ENCODE measurements at regions not wholly inside any gene's neighbourhood (a gene's known extent, or its start where the extent isn't known, plus 50 kb on each side); places are given as distances from the start of the nearest gene placed in this dataset.

DNA sequence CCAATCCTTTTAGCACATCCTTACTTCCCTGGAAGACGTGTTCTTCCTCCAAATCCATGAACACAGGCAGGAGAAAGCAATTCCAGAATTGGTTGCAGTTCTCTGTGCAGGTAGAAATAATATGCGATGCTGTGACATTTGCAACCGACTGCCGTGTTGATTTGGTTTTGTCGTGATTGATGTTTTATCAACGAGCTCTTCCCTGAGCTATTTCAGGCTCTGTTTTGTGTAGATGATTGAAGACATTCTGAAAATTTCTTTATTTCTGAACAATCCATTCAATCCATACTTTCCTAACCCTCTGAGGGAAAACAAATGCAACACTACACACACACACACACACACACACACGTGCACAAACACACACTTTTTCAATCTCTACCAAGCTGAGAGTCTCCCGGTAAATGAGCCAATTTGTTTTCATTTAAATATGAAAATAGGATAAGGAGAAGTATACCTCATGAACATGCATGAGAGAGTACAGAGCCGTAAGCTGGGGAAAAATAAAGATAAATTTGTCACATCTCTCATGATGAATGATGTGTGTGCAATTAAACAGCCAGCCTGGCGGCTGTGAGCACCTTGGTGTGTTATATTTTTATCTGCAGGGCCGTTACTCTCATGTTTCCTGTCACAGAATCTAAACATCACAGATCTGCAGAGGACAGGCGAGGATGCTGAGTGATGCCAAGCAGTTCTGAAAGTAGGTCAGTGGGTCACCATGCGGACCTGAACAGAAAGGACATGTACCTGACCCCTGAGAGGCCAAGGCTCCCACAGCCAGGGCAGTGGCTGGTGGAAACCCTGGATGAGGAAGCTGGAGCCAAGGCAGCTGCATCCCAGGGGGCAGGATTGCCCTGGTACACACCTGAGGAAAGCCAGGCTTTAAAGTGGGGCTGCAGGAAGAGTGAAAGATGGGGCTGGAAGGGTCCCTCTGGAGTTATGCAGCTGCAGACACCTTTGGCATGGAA, 64.8 kb downstream of the PDCL3 start:
- H3K9me3 Mint-ChIP-seq = no peaks in the 10 kb centered on the region
- no peak for TF ChIP-seq CTCF (IDR thresholded peaks at IDR 0.05; ENCODE audit: unreplicated experiment in 3 of 3)
- peaks cover 23% of the 10 kb centered on the region for H3K27me3 Mint-ChIP-seq (ENCODE audit: low read depth)
- no peak overlapping the region for H3K27ac Mint-ChIP-seq
- H3K36me3 Mint-ChIP-seq (ENCODE audit: low read depth) = no peaks in the 10 kb centered on the region
- no peak overlapping the region for H3K4me3 Mint-ChIP-seq
- no peaks in the 10 kb centered on the region for H3K4me1 Mint-ChIP-seq

GRCh38 chr2:100628506-100628905, 65.7 kb downstream of the PDCL3 start:
- H3K27ac Mint-ChIP-seq = no peak overlapping the region
- no peak for TF ChIP-seq CTCF (IDR thresholded peaks at IDR 0.05; ENCODE audit: unreplicated experiment in 3 of 3)
- no peaks in the 10 kb centered on the region for H3K9me3 Mint-ChIP-seq
- H3K4me1 Mint-ChIP-seq = no peaks in the 10 kb centered on the region
- no peak overlapping the region for H3K4me3 Mint-ChIP-seq
- H3K36me3 Mint-ChIP-seq (ENCODE audit: low read depth) = no peaks in the 10 kb centered on the region
- H3K27me3 Mint-ChIP-seq (ENCODE audit: low read depth) = peaks cover 23% of the 10 kb centered on the region

GRCh38 chr2:100629309-100629708, 66.5 kb downstream of the PDCL3 start:
- Mint-ChIP-seq H3K27ac (no peak overlapping the region), H3K36me3 (ENCODE audit: low read depth) (no peaks in the 10 kb centered on the region), H3K4me3 (no peak overlapping the region), H3K27me3 (ENCODE audit: low read depth) (peaks cover 23% of the 10 kb centered on the region), H3K4me1 (no peaks in the 10 kb centered on the region), H3K9me3 (no peaks in the 10 kb centered on the region)
- no peak for TF ChIP-seq CTCF (IDR thresholded peaks at IDR 0.05; ENCODE audit: unreplicated experiment in 3 of 3)

- Mint-ChIP-seq H3K27me3 (ENCODE audit: low read depth) (peaks cover 23% of the 10 kb centered on the region), H3K27ac (no peak overlapping the region), H3K4me1 (no peaks in the 10 kb centered on the region), H3K36me3 (ENCODE audit: low read depth) (no peaks in the 10 kb centered on the region), H3K4me3 (no peak overlapping the region), H3K9me3 (no peaks in the 10 kb centered on the region)
- no peak for TF ChIP-seq CTCF (IDR thresholded peaks at IDR 0.05; ENCODE audit: unreplicated experiment in 3 of 3)
Observed at GRCh38 chr2:100630473-100630977, 67.7 kb downstream of the PDCL3 start.

DNA sequence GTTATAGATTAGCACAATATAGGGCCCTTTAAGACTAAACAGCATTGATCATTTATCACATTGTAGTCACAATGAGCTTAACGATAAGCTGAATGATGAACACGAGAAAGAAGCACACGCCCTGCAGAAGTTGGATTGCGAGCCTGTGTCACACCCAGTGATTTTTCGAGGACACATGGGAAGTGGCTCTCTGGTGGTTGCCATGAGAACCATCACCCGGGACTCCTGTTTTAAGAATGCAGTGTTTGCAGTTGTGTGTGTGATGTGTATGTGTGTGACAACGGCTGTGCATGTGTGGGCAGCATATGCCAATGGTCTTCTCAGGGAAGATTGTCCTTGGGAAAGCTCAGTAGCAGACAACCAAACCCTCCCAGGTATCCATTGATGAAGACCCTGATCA, 69.2 kb downstream of the PDCL3 start:
- Mint-ChIP-seq H3K4me3 (no peak overlapping the region), H3K36me3 (ENCODE audit: low read depth) (no peaks in the 10 kb centered on the region), H3K4me1 (no peaks in the 10 kb centered on the region), H3K9me3 (no peaks in the 10 kb centered on the region), H3K27me3 (ENCODE audit: low read depth) (peaks cover 11% of the 10 kb centered on the region), H3K27ac (no peak overlapping the region)
- TF ChIP-seq CTCF (IDR thresholded peaks at IDR 0.05; ENCODE audit: unreplicated experiment in 3 of 3) = no peak
